Hepatocyte (in vitro differentiated cells): ENCODE measurements at regions not wholly inside any gene's neighbourhood (a gene's known extent, or its start where the extent isn't known, plus 50 kb on each side); places are given as distances from the start of the nearest gene placed in this dataset.

Experiments used
- DNase-seq: peaks from one replicate; pipeline ENCODE4 v3.0.0-alpha.2; 2016; ENCODE audit warnings: low spot score
- H2AFZ ChIP-seq: fragments of 200-600 bp; sonication (generic); 2 replicates; pipeline ENCODE4 v1.6.0; 2016; ENCODE audit warnings: antibody characterized with exemption, mild to moderate bottlenecking
- H3K27ac ChIP-seq: fragments of 200-600 bp; sonication (generic); 2 replicates; pipeline ENCODE4 v1.5.1; 2016; ENCODE audit warnings: mild to moderate bottlenecking
- H3K27me3 ChIP-seq: fragments of 200-600 bp; sonication (generic); 2 replicates; pipeline ENCODE4 v1.6.1; 2016
- H3K36me3 ChIP-seq: fragments of 200-600 bp; sonication (generic); replicated peaks from 2 replicates; pipeline ENCODE4 v1.5.1; 2016; ENCODE audit warnings: low read depth; ENCODE audit not compliant: insufficient read depth
- H3K4me1 ChIP-seq: fragments of 200-600 bp; sonication (generic); 2 replicates; pipeline ENCODE4 v1.5.1; 2016; ENCODE audit warnings: mild to moderate bottlenecking, moderate library complexity; ENCODE audit not compliant: insufficient read depth
- H3K4me2 ChIP-seq: fragments of 200-600 bp; sonication (generic); 2 replicates; pipeline ENCODE4 v1.6.0; 2016
- H3K4me3 ChIP-seq: fragments of 200-600 bp; sonication (generic); 2 replicates; pipeline ENCODE4 v1.5.1; 2016; ENCODE audit warnings: mild to moderate bottlenecking
- H3K79me2 ChIP-seq: fragments of 200-600 bp; sonication (generic); 2 replicates; pipeline ENCODE4 v1.6.0; 2017; ENCODE audit warnings: mild to moderate bottlenecking
- H3K9me2 ChIP-seq: fragments of 200-600 bp; sonication (generic); replicated peaks from 2 replicates; pipeline ENCODE4 v1.6.0; 2017; ENCODE audit warnings: mild to moderate bottlenecking; ENCODE audit not compliant: insufficient read depth
- H3K9me3 ChIP-seq: fragments of 200-600 bp; sonication (generic); 2 replicates; pipeline ENCODE4 v1.5.1; 2016; ENCODE audit warnings: low read depth, mild to moderate bottlenecking
- H4K20me1 ChIP-seq: fragments of 200-600 bp; sonication (generic); 2 replicates; pipeline ENCODE4 v1.6.0; 2016; ENCODE audit warnings: mild to moderate bottlenecking; ENCODE audit not compliant: insufficient read depth, poor library complexity, severe bottlenecking
- CTCF ChIP-seq: fragments of 200-600 bp; sonication (generic); IDR thresholded peaks from 2 replicates; pipeline ENCODE4 v1.5.1; 2016; ENCODE audit warnings: antibody characterized with exemption, mild to moderate bottlenecking; ENCODE audit not compliant: poor library complexity
- EZH2 ChIP-seq: fragments of 200-600 bp; sonication (generic); IDR thresholded peaks from 2 replicates; pipeline ENCODE4 v1.6.1; 2016; ENCODE audit warnings: antibody characterized with exemption, mild to moderate bottlenecking, borderline replicate concordance
- EZH2phosphoT487 ChIP-seq: fragments of 200-600 bp; sonication (generic); IDR thresholded peaks from one replicate; pipeline ENCODE4 v1.6.1; 2018; ENCODE audit warnings: antibody characterized with exemption, mild to moderate bottlenecking, low read depth, moderate library complexity; ENCODE audit not compliant: unreplicated experiment, severe bottlenecking
- WGBS: methylation state at CpG from one replicate; pipeline ENCODE4 v1.1.6; 2016; ENCODE audit warnings: low lambda C conversion rate; ENCODE audit errors: missing lambda C conversion rate; 5-methylcytosine and 5-hydroxymethylcytosine counted together

DNA sequence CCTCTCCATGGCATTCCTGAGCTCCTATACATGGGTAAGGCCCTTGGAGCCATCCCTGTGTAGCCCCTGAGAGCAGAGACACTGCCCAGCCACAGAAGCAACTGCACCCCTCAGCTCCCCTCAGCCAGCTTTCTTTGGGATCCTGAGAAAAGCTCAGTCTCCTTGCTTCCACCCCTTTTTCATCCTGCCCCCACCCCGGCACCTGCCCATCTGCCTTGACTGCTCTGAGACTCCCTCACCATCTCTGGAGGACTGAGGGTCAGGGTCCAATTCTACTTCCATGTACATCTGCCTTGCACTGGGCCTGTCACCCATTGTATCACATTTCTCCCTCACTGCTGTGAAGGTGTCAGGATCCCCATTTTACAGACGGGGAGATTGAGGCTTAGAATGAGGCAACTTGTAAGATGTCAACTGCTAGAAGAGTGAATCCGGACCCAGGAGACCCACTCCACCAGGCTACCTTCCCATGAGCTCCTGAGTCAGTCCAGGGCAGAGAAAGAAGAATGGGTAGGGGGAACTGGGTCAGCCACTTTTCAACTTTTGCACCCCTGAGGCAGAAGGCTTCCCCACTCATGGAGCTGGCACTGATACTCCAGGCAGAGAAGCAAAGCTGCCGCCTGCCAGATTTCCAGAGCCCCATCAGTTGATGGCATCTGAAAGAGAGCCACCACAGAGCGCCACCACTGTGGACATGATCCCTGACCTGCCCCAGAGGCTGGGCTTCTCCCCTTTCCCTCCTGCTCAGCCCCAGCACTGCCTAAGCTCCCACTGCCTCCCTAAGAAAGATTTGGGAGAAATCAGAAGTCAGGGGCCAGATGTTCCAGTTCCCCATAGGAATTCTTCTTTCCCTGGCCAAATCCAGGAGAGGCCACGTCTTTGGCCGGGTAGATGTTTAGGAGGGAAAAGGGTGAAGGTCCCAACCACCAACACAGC lies 135.4 kb downstream of the TMEM132E start:
- Histone ChIP-seq H3K9me2 (no peaks in the 10 kb centered on the region), H2AFZ (no peak overlapping the region), H3K27ac (no peak overlapping the region), H3K4me2 (no peak overlapping the region), H3K4me1 (no peaks in the 10 kb centered on the region), H4K20me1 (no peaks in the 10 kb centered on the region), H3K9me3 (no peaks in the 10 kb centered on the region), H3K79me2 (no peaks in the 10 kb centered on the region), H3K27me3 (no peaks in the 10 kb centered on the region), H3K36me3 (no peaks in the 10 kb centered on the region), H3K4me3 (no peak overlapping the region)
- no peak for DNase-seq
- no peak for TF ChIP-seq EZH2
- no peak for TF ChIP-seq EZH2phosphoT487
- TF ChIP-seq CTCF = no peak
- WGBS = 93% methylated on average over 7 of the region's 7 CpGs

- no peak overlapping the region for H3K4me2 ChIP-seq
- no peak for TF ChIP-seq EZH2phosphoT487
- no peak for TF ChIP-seq CTCF
- TF ChIP-seq EZH2 = no peak
- WGBS = 91% methylated on average over 1 of the region's 1 CpG
Measured at GRCh38 chr17:34713687-34714086, 134.3 kb downstream of the TMEM132E start.

GRCh38 chr17:34712481-34713195 lies 133.3 kb downstream of the TMEM132E start:
- no peak overlapping the region for H2AFZ ChIP-seq
- H3K27me3 ChIP-seq = no peaks in the 10 kb centered on the region
- no peaks in the 10 kb centered on the region for H3K36me3 ChIP-seq
- H3K9me3 ChIP-seq = no peaks in the 10 kb centered on the region
- no peak overlapping the region for H3K4me3 ChIP-seq
- WGBS = 77% methylated on average over 3 of the region's 3 CpGs
- H3K27ac ChIP-seq = no peak overlapping the region
- no peaks in the 10 kb centered on the region for H3K4me1 ChIP-seq
- H3K4me2 ChIP-seq = no peak overlapping the region
- no peaks in the 10 kb centered on the region for H3K79me2 ChIP-seq
- no peaks in the 10 kb centered on the region for H4K20me1 ChIP-seq
- DNase-seq = no peak
- no peak for TF ChIP-seq CTCF
- no peak for TF ChIP-seq EZH2
- TF ChIP-seq EZH2phosphoT487 = no peak
- H3K9me2 ChIP-seq = no peaks in the 10 kb centered on the region

More at GRCh38 chr17:34713687-34714086, 134.3 kb downstream of the TMEM132E start:
- Histone ChIP-seq H3K4me3 (no peak overlapping the region), H3K9me3 (no peaks in the 10 kb centered on the region), H4K20me1 (no peaks in the 10 kb centered on the region), H3K27me3 (no peaks in the 10 kb centered on the region), H3K36me3 (no peaks in the 10 kb centered on the region), H3K27ac (no peak overlapping the region), H3K4me1 (no peaks in the 10 kb centered on the region), H3K79me2 (no peaks in the 10 kb centered on the region), H3K9me2 (no peaks in the 10 kb centered on the region), H2AFZ (no peak overlapping the region)
- DNase-seq = no peak
